Stimulated activated CD4-positive, alpha-beta T cell treated with anti-CD3 and anti-CD28 coated beads, Interleukin-1b, Interleukin-23, amount 100 ng/mL, for 4 hours (primary cell): ENCODE measurements at regions not wholly inside any gene's neighbourhood (a gene's known extent, or its start where the extent isn't known, plus 50 kb on each side); places are given as distances from the start of the nearest gene placed in this dataset.

Experiments
- DNase-seq, 2 donors: peaks; one replicate each; pipeline ENCODE4 v3.0.0-alpha.2; 2020; ENCODE audit warnings: low read depth in 2 of 2

DNA sequence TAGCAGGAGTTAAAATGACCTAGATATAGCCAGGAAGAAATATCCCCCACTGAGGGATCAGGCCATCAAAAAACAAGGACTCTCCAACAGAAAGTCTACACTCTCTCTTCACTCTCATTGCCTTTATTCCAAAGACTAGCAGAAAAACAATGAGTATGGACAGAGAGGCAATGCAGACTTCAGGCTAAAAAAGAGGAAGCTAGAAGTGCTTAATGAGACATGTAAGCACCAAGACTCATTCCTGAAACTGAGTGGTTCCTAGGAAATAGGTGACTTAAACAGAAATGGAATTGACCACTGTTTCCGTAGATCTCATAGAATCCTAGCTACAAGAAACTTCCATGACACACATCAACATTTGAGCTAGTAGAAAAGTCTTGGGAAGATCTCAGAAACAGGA lies 387.3 kb downstream of the KDM5D start:
- DNase-seq = no peak

DNA sequence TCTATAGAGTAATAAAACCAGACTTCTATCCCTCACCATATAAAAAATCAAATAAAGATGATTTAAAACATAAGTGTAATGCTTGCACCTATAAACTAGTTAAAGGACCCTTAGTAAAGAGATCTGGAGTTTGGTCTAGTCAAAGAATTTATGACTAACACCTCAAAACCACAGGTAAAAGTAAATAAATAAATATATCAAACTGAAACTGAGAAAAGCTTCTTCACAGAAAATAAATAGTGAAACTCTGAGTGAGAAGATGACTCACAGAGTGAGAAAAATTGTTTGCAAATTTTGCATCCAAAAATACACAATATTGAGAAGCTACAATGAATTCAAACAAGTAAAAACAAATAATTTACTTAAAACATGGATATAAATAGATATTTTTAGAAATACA lies 387.8 kb downstream of the KDM5D start:
- no peak for DNase-seq

DNA sequence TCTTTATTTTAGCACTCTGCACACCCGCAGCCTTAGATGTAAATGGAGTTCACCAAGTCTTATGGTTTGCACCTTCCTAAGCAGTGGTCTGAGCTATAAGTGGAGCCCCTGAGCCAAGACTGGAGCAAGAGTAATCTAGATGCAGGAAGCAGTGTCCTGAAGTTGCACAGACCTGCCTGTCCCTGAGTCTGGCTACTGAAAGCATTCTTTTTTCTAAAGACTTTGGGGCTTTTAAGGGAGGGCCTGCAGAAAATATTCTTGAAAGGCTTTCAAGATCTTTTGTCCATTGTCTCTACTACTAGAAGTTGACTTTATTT lies 389.7 kb downstream of the KDM5D start:
- DNase-seq = no peak

DNA sequence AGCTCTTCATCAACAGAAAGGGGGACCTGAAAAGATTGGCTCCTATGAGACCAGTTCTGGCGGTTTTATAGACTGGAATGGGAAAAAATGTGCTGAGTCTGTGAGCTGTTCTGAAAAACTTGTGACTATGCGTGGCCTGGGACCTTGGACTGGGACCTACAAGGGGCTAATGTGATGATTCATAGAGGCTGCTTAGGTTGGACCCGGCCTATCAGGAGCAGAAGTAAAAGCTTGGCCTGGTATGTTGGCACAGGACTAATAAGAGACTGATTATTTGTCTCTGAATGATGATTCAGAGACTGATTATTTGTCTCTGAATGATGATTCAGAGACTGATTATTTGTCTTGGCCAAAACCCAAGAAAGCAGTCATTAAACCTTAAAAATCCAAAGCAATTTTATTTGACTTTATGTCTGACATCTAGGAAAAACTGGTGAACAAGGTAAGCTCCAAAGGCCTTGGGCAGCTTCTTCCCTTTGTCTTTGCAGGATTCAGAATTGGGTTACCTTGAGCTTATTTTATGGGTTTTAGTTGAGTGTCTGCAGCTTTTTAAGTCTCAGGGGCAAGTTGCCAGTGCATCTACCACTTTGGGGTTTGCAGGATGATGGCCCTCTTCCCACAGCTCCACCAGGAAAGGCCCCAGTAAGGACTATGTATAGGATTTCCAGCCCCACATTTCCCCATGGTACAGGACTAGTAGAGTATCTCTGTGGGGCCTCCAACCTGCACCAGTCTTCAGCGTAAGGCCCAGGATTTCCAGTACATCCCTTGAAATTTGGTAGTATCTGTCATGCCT lies 390.3 kb downstream of the KDM5D start:
- DNase-seq = no peak

DNA sequence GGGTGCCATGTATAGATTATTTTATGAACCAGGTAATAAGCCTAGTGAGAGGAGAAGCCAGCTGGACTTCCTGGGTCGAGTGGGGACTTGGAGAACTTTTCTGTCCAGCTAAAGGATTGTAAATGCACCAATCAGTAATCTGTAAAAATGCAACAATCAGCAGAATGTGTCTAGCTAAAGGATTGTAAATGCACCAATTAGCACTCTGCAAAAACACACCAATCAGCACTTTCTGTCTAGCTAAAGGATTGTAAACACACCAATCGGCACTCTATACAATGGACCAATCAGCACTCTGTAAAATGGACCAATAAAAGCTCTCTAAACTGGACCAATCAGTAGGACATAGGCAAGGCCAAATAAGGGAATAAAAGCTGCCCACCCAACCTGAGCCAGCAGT lies 392.9 kb downstream of the KDM5D start:
- DNase-seq = no peak

DNA sequence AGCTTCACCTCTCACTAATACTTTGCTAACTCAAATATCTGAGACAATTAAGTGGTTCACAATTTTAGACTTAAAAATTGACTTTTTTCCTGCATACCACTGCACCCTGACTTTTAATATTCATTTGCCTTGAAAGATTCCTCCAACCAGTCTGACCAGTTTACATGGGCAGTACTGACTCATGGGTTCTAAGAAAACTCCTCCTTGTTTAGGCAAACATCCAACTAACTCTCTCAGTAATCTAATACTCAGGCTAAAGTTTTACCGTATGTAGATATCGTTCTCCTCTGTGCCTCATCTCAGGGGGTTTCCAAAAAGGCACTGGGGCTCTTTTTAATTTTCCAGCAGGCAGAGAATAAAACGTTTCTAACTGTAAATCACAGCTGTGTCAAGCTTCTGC lies 422.8 kb downstream of the KDM5D start:
- no peak for DNase-seq

DNA sequence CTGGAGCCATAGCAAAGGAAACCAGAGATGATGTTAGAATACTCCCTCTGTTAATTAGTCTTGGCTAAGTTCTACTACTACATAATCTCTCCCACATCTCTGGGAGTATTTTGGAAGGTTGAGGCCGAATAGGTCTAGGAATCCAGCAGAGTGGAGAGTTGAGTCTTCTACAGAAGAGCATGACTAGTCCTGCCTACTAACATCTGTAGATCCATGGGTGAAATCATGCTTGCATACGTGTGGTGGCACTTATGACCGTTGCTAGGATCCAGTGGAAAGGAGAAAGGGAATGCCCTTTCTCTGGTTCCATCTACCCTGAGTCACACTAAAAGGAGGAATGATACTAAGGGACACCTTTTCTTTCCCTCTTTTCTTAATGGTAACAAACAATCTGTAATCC lies 425.4 kb downstream of the KDM5D start:
- no peak for DNase-seq

DNA sequence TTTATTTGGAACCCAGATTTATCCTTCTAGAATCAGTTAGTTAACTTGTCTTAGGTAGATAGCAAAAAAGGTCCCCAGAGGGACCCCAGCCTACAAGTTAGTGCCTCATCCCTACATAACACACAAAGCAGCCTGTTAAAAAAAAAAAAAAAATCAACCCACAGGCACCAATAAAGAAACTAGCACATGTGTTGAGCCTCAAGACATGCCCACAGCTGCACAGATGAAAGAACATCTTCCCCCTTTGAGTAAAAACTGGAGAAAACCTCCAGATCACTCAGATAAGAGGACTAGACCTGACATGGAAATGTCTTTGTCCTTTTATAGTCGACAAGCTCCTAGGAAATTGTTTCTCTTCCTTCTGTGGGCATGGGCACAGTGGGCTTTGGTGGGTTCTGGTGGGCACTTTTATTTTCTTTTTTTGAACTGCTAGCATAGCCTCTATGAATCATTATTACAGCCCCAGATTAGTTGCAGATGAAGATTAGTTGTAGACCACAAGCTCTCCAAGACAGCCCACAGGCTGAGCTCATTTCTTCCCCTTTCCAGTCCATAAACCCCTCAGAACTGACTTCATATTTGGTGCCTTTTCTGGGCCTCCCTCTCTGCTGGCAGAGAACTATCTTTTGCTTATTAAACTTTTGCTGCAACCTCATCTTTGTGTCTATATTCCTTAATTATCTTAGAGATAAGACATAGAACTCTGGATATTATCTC lies 427.1 kb downstream of the KDM5D start:
- DNase-seq = no peak

DNA sequence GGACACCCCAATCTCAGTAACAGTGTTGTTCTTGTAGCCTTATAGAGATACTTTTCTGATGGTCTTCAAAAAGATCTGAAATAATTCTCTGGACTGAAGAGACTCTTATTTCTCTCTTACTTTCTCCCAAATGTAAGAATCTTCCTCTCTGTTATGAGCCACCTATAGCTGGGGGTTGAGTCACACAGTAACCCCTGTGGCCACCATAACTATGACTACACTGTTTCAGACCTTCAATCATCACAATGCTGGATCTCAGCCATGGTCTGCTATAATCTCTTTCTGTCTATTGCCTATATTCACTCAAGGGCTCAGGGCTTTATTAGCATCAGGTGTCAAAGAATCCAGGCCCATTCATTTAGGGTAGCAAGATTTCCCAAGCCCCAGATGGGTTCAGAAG lies 436.9 kb downstream of the KDM5D start:
- DNase-seq = no peak

DNA sequence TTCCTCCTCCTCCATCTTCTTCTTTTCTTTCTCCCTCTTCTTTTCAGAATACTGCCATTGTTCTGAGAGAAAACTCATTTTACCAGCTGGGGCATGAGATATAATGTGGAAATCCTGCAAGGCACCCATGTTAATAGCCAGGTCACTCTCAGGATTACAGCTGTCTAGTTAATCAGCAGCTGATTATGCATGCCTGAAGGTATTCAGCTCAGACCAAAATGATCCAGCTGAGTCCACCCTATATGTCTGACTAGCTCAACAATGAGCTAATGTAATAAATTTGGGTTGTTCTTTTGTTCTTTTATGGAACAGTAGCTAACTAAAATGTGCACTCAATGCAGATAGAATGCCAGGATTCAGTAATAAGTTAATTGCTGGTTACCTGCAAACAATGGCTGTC lies 441.4 kb downstream of the KDM5D start:
- no peak for DNase-seq

DNA sequence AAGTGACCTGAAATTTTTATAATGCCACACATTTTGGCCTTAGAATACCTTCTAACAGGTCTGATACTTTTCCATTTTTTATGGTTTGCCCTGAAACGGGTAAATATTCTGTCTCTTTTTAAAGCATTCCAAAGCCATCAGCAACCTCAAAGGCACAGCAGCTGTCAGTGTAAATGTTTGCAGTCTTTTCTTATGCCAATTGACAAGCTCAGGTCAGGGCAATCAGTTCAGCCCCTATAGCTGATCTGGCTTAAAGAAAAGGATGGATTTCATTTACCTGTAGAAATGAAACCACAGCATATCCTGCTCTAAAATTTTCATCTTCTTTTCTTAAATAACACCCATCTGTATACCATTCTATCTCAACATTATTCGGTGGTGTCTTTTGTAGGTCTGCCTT lies 453.6 kb downstream of the KDM5D start:
- DNase-seq = no peak

DNA sequence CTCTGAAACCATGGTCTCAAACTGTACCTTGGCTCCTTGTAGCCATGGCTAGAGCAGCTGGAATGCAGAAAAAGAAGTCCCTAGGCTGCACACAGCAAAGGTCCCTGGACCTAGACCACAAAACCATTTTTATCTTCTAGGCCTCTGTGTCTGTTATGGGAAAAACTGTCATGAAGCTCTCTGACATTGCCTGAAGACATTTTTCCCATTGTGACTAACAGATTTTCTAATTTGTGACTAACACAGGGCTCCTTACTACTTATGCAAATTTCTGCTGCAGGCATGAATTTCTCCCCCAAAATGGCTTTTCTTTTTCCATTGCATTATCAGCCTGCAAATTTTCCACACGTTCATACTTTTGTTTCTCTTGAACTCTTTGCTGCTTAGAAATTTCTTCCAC lies 470.4 kb downstream of the KDM5D start:
- DNase-seq = no peak

DNA sequence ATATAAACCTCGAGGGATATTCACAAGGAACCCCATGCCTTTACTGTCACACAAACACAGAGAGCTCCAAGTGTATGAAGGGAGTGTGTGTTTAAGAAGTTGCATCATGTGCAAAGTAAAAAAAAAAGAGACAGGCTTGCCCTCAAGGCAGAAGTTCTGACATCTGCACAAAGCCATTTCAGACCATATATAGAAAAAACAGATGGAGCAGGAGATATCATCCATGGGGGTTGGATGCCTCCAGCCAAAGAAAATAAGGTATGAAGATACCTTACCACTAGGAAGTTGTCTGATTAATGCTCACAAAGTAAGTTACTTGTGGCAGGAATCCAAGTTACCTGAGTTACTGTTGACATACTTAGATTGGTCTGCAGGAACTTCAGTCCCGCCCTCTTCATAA lies 476.2 kb downstream of the KDM5D start:
- no peak for DNase-seq

DNA sequence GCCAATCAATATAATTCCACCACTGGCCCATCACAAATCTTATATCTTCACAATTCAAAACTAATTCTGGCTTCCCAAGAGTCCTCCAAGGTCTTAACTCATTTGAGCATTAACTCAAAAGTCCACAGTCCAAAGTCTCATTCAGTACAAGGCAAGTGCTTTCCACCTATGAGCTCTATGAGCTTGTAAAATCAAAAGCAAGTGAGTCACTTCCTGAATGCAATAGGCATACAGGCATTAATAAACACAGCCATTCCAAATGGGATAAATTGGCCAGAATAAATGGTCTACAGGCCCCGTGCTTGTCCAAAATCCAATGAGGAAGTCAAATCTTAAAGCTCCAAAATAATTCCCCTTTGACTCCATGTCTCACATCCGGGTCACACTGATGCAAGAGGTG lies 479.1 kb downstream of the KDM5D start:
- DNase-seq = no peak

DNA sequence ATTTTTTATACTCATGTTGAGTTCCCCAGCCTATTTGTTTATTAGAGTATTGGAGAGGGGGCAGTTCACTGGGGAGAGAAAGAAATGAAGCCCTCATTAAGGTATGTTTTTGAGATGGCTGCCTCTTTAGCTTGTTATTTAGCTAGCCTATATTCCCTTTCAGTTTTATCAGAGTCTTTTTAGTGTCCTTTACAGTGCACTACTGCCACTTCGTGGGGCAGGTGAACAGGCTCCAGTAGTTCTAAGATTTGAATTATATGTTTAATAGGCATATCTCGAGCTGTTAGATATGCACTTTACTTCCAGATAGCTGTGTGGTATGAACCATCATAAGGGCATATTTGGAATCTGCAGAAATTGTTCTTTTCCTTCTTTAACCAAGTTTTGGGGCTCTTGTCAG lies 482.2 kb downstream of the KDM5D start:
- no peak for DNase-seq

DNA sequence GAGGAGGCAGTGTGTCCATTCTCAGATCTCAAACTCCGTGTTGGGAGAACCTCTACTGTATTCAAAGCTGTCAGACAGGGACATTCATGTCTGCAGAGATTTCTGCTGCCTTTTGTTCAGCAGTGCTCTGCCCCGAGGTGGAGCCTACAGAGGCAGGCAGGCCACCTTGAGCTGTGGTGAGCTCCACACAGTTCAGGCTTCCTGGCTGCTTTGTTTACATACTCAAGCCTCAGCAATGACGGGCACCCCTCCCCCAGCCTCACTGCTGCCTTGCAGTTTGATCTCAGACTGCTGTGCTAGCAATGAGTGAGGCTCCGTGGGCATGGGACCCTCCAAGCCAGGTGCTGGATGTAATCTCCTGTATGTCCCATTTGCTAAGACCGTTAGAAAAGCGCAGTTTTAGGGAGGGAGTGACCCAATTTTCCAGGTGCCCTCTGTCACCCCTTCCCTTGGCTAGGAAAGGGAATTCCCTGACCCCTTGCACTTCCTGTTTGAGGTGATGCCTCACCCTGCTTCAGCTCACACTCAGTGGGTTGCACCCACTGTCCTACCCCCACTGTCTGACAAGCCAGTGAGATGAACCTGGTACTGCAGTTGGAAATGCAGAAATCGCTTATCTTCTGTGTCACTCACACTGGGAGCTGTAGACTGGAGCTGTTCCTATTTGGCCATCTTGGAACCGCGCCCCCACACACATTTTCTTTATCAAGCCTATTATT lies 458.9 kb upstream of the HSFY2 start:
- DNase-seq = no peak

DNA sequence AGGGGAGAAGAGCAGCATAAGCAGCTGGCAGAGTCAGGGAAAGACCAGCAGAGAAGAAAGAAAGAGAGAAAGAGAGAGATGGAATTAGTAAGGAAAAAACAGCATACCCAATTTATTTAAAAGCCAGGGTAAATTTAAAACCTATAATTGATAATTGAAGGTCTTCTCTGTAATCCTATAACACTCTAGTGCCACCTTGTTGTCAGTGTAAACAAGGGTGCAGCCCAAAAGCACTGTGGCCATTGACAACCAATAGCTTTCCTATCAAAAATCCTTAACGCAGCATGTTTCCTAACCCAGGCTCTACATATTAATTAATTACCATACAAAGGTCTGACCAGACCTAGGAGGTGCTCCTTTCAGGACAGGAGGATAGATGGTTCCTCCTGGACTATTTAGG lies 447.2 kb upstream of the HSFY2 start:
- DNase-seq = no peak

DNA sequence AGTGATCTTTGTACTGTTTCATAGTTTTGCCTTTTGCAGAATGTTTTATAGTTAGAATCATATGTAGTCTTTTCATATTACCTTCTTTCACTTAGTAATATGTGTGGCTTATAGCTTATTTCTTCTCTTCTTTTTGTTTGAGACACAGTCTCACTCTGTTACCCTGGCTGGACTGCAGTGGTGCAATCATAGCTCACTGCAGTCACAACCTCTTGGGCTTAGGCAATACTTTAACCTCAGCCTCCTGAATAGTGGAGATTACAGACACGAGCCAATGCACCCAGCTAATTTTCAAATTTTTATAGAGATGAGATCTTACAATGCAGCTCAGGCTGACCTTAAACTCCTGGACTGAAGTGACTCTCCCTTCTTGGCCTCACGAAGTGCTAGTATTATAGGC lies 435.4 kb upstream of the HSFY2 start:
- DNase-seq = no peak

DNA sequence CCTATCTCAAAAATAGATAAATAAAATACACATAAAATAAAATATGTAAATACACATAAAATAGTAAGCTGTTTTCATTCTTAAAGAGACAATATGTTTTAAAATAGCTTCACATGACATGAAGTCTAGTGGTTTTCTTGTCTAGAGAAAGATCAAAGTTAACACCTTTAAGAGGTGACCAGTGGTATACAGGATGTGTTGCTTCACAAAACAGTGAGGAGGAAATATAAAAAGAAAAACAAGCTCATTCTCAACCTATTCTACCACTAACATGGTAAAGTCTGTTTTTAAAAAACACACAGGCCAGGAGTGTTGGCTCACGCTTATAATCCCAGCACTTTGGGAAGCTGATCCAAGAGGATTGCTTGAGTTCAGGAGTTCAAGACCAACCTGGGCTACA lies 433.5 kb upstream of the HSFY2 start:
- no peak for DNase-seq

DNA sequence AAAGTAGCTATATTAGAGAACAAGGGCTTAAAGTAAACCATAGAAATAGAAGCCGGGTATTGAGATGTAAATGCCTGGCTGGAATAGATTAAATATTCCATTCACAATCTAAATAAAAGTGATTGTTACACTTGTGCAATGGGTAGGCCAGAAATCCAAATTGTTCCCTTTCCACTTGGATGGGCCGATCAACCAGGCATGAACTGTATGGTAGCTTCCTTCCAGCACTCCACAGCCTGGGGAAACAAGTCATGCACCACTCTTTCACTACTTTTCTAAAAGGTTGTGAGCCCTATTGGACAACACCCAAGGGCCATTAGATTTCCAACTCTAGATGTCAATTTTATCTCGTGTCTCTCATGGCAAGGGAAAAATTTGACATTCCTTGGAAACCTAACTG lies 407.3 kb upstream of the HSFY2 start:
- DNase-seq = no peak

DNA sequence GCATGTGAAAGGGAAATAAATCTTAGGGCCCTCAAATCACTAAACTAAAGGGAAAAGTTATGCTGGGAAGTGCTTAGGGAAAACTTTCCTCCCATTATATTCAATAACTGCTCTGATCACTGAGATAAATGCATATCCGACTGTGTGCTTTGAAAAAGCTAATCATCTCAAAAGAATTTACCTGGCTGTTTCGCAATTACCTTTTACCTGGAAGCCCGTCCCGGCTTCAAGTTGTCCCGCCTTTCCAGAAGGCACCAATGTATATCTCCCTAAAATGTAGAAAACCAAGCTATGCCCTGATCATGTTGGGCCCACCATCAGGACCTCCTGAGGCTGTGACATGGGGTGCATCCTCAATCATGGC lies 394.6 kb upstream of the HSFY2 start:
- no peak for DNase-seq

DNA sequence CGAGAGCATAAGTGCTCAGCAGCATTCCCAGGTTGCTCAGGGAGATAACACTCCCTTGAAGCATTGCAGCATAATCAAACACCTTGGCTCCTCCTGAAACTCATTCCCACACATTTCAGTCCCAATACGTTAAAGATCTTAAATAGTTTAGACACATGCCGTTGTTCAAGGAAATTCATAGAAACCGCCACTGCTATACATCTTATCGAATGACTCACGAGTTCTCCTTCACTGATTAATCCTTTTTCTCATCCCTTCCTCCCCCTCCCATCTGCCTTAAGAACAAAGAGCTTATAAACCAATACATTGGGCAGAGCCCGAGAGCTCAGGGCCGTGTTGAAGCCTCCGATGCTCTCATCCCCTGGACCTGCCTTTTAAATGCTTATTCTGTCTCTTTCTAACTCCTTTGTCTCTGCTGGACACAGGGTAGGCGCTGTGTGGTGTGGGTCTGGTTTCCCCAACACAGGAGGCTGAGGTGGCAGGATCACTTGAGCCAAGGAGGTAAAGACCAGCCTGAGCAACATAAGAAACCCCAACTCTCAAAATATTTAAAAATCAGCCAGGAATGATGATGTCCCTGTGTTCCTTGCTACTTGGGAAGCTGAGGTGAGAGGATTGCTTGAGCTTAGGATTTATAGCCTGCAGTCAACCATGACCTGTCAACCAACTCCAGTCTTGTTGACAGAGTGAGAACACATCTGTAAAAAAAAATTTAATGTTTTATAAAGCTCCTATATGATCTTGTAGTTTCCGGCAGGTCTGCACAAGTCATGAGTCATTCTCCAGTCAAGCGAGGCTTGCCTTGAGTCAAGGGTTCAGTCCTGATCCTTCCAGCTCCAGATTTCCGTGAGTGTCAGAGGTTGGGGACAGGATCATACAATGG lies 394.0 kb upstream of the HSFY2 start:
- no peak for DNase-seq
